ENCODE measurements at regions not wholly inside any gene's neighbourhood (a gene's known extent, or its start where the extent isn't known, plus 50 kb on each side); places are given as distances from the start of the nearest gene placed in this dataset.

DNA sequence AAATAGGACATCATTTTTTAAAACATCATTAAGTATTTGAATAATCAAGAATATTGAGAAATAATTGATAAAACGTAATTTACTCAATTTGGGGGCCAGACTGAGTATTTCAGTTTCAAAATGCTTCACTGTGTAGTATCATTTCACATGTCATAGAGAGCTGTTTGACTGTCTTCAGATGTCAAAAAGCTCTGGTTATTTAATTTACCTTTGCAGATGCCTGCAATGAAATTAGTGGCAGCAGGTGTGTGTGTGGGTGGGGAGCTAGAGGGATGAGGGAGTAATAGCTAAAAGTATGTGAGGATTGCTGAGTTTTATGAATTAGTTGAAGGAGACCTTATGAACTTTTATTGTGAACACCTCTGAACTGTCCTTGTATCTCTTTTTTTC lies 567.2 kb upstream of the MEF2C start:
- CTCF ChIA-PET, result interaction anchor here (0.8 kb wide), 1 partner anchor 721 kb away, joined by 3 read pairs; no protein-coding TSS in a partner anchor
- dilution Hi-C loops (cut with MboI; ENCODE audit: extremely low pct_ligation_motif_present, low sequenced_read_pairs), result no loop called here
- H3K27ac ChIP-seq (ENCODE audit: insufficient read depth, low read depth, low read length), result no peak overlapping the region
- H4K20me1 ChIP-seq (replicated peaks; ENCODE audit: control insufficient read depth, extremely low read depth, insufficient read depth, low read length), result no peaks in the 10 kb centered on the region
- H3K9me3 ChIP-seq (replicated peaks; ENCODE audit: control insufficient read depth, insufficient read depth, low read length), result no peaks in the 10 kb centered on the region
- no peaks in the 10 kb centered on the region for H3K36me3 ChIP-seq (ENCODE audit: control insufficient read depth in 2 of 2, extremely low read depth in 1 of 2, insufficient read depth in 2 of 2, low read length in 2 of 2)
- DNase-seq (ENCODE audit: low read depth, low spot score), result no peak
- no peak overlapping the region for H3K4me2 ChIP-seq (ENCODE audit: insufficient read depth, low read length)
- H3K9ac ChIP-seq (replicated peaks; ENCODE audit: extremely low read depth, insufficient read depth, low read length), result no peak overlapping the region
- H3K4me1 ChIP-seq (ENCODE audit: control insufficient read depth, extremely low read depth, insufficient read depth, low read length), result no peaks in the 10 kb centered on the region
- POLR2A ChIA-PET, result no interaction called here
- no TSS peak for BruUV-seq (replicated peaks)
- no peak for TF ChIP-seq EZH2 (IDR thresholded peaks at IDR 0.05; ENCODE audit: borderline replicate concordance, low read depth, low read length, severe bottlenecking)
- no peak for TF ChIP-seq MYC (IDR thresholded peaks at IDR 0.05; ENCODE audit: low read depth, low read length)
- no peak for TF ChIP-seq POLR2A (IDR thresholded peaks at IDR 0.05; ENCODE audit: low read depth, low read length)
- TF ChIP-seq POLR2AphosphoS5 (IDR thresholded peaks at IDR 0.05; ENCODE audit: insufficient read depth, low read depth, low read length), result no peak
- no peak for TF ChIP-seq GATA2 (IDR thresholded peaks at IDR 0.05; ENCODE audit: insufficient read depth, insufficient read length, low read depth, low read length)
- no peaks in the 10 kb centered on the region for H3K79me2 ChIP-seq (ENCODE audit: control insufficient read depth, insufficient read depth, low read length)
- no peak overlapping the region for H2AFZ ChIP-seq (ENCODE audit: low read depth, low read length)
- FAIRE-seq, result no peak
- H3K4me3 ChIP-seq (replicated peaks in 1 of 3; ENCODE audit: insufficient read depth in 1 of 3, low read depth in 1 of 3, low read length in 3 of 3), result no peak overlapping the region
- no peaks in the 10 kb centered on the region for H3K9me1 ChIP-seq (replicated peaks; ENCODE audit: control insufficient read depth, extremely low read depth, insufficient read depth, low read length)
- intact Hi-C loops (cut with micrococcal nuclease), result no loop called here
- no peaks in the 10 kb centered on the region for H3K27me3 ChIP-seq (ENCODE audit: control insufficient read depth in 2 of 2, insufficient read depth in 2 of 2, low read length in 2 of 2)

GRCh38 chr5:89449392-89450148 lies 566.6 kb upstream of the MEF2C start:
- H3K27ac ChIP-seq (ENCODE audit: insufficient read depth, low read depth, low read length), result no peak overlapping the region
- H3K9me3 ChIP-seq (replicated peaks; ENCODE audit: control insufficient read depth, insufficient read depth, low read length), result no peaks in the 10 kb centered on the region
- H2AFZ ChIP-seq (ENCODE audit: low read depth, low read length), result no peak overlapping the region
- ChIA-PET POLR2A (no interaction called here), CTCF (interaction anchor here (0.8 kb wide), 1 partner anchor 720 kb away, joined by 3 read pairs; no protein-coding TSS in a partner anchor)
- no peak for TF ChIP-seq MYC (IDR thresholded peaks at IDR 0.05; ENCODE audit: low read depth, low read length)
- no peak for TF ChIP-seq JUN (IDR thresholded peaks at IDR 0.05; ENCODE audit: borderline replicate concordance, insufficient read depth, insufficient read length, low read depth)
- no peak for TF ChIP-seq POLR2A (IDR thresholded peaks at IDR 0.05; ENCODE audit: low read depth, low read length)
- no peak for TF ChIP-seq FOS (IDR thresholded peaks at IDR 0.05; ENCODE audit: borderline replicate concordance, insufficient read depth, low read length)
- no peak for TF ChIP-seq MAX (IDR thresholded peaks at IDR 0.05; ENCODE audit: insufficient read depth, insufficient read length)
- TF ChIP-seq GATA2 (IDR thresholded peaks at IDR 0.05; ENCODE audit: insufficient read depth, insufficient read length, low read depth, low read length), result no peak
- TF ChIP-seq CTCF (IDR thresholded peaks at IDR 0.05; ENCODE audit: extremely low read depth in 1 of 2, insufficient read depth in 1 of 2, low read depth in 1 of 2, low read length in 2 of 2), result no peak
- no peak for TF ChIP-seq POLR2AphosphoS5 (IDR thresholded peaks at IDR 0.05; ENCODE audit: insufficient read depth, low read depth, low read length)
- no peak for TF ChIP-seq EZH2 (IDR thresholded peaks at IDR 0.05; ENCODE audit: borderline replicate concordance, low read depth, low read length, severe bottlenecking)
- H3K36me3 ChIP-seq (ENCODE audit: control insufficient read depth in 2 of 2, extremely low read depth in 1 of 2, insufficient read depth in 2 of 2, low read length in 2 of 2), result no peaks in the 10 kb centered on the region
- no peak overlapping the region for H3K4me2 ChIP-seq (ENCODE audit: insufficient read depth, low read length)
- dilution Hi-C loops (cut with MboI; ENCODE audit: extremely low pct_ligation_motif_present, low sequenced_read_pairs) (no loop called here), intact Hi-C loops (cut with micrococcal nuclease) (loop anchor here (10.0 kb wide), 1 partner anchor 725 kb away; no protein-coding TSS in a partner anchor)
- H3K79me2 ChIP-seq (ENCODE audit: control insufficient read depth, insufficient read depth, low read length), result no peaks in the 10 kb centered on the region
- H3K27me3 ChIP-seq (ENCODE audit: control insufficient read depth in 2 of 2, insufficient read depth in 2 of 2, low read length in 2 of 2), result no peaks in the 10 kb centered on the region
- H3K4me3 ChIP-seq (replicated peaks in 1 of 3; ENCODE audit: insufficient read depth in 1 of 3, low read depth in 1 of 3, low read length in 3 of 3), result no peak overlapping the region
- H3K4me1 ChIP-seq (ENCODE audit: control insufficient read depth, extremely low read depth, insufficient read depth, low read length), result no peaks in the 10 kb centered on the region
- no peak for FAIRE-seq
- DNase-seq (ENCODE audit: low read depth, low spot score), result no peak
- H3K9me1 ChIP-seq (replicated peaks; ENCODE audit: control insufficient read depth, extremely low read depth, insufficient read depth, low read length), result no peaks in the 10 kb centered on the region
- no peak overlapping the region for H3K9ac ChIP-seq (replicated peaks; ENCODE audit: extremely low read depth, insufficient read depth, low read length)
- no peaks in the 10 kb centered on the region for H4K20me1 ChIP-seq (replicated peaks; ENCODE audit: control insufficient read depth, extremely low read depth, insufficient read depth, low read length)
- BruUV-seq (replicated peaks), result no TSS peak

Data from endothelial cell of umbilical vein (primary cell).